Hematopoietic multipotent progenitor cell treated with erythropoietin and hydrocortisone succinate and interleukin-3 and kit ligand, for 6 days (in vitro differentiated cells): ENCODE measurements at regions not wholly inside any gene's neighbourhood (a gene's known extent, or its start where the extent isn't known, plus 50 kb on each side); places are given as distances from the start of the nearest gene placed in this dataset.

Experiments used
- DNase-seq: peaks from one replicate; pipeline ENCODE4 v3.0.0-alpha.2; 2015

- DNase-seq = no peak
Observed at GRCh38 chr20:23229989-23230388, 120.6 kb upstream of the NXT1 start.

GRCh38 chr20:23228912-23229311, 121.7 kb upstream of the NXT1 start:
- no peak for DNase-seq

- no peak for DNase-seq
Observed at GRCh38 chr20:23227976-23228375, 122.6 kb upstream of the NXT1 start.

- DNase-seq = no peak
Observed at GRCh38 chr20:23227274-23227673, 123.3 kb upstream of the NXT1 start.

- no peak for DNase-seq
Observed at GRCh38 chr20:23226612-23227265, 123.9 kb upstream of the NXT1 start.

GRCh38 chr20:23225407-23226060, 125.1 kb upstream of the NXT1 start:
- peak; percentile 82 for DNase-seq

- no peak for DNase-seq
Observed at GRCh38 chr20:23224806-23225205, 125.8 kb upstream of the NXT1 start.

GRCh38 chr20:23223908-23224580, 126.5 kb upstream of the NXT1 start:
- DNase-seq = peak; percentile 66

- no peak for DNase-seq
Observed at GRCh38 chr20:23222531-23223200, 127.9 kb upstream of the NXT1 start.

GRCh38 chr20:23217023-23217422, 130.9 kb upstream of the CD93 start:
- no peak for DNase-seq

GRCh38 chr20:23215344-23215995, 129.3 kb upstream of the CD93 start:
- DNase-seq = no peak

GRCh38 chr20:23214903-23215302, 128.8 kb upstream of the CD93 start:
- no peak for DNase-seq

- DNase-seq = no peak
Observed at GRCh38 chr20:23212464-23212995, 126.4 kb upstream of the CD93 start.

GRCh38 chr20:23212011-23212410, 125.9 kb upstream of the CD93 start:
- peak; percentile 35 for DNase-seq

GRCh38 chr20:23211164-23211563, 125.0 kb upstream of the CD93 start:
- no peak for DNase-seq

GRCh38 chr20:23207826-23208540, 121.9 kb upstream of the CD93 start:
- DNase-seq = no peak

- no peak for DNase-seq
Observed at GRCh38 chr20:23206995-23207394, 120.9 kb upstream of the CD93 start.

GRCh38 chr20:23206061-23206460, 119.9 kb upstream of the CD93 start:
- DNase-seq = no peak

- DNase-seq = no peak
Observed at GRCh38 chr20:23205611-23206041, 119.5 kb upstream of the CD93 start.

GRCh38 chr20:23205211-23205610, 119.1 kb upstream of the CD93 start:
- DNase-seq = no peak

GRCh38 chr20:23203951-23204730, 118.0 kb upstream of the CD93 start:
- DNase-seq = no peak
